ENCODE measurements at regions not wholly inside any gene's neighbourhood (a gene's known extent, or its start where the extent isn't known, plus 50 kb on each side); places are given as distances from the start of the nearest gene placed in this dataset.

DNA sequence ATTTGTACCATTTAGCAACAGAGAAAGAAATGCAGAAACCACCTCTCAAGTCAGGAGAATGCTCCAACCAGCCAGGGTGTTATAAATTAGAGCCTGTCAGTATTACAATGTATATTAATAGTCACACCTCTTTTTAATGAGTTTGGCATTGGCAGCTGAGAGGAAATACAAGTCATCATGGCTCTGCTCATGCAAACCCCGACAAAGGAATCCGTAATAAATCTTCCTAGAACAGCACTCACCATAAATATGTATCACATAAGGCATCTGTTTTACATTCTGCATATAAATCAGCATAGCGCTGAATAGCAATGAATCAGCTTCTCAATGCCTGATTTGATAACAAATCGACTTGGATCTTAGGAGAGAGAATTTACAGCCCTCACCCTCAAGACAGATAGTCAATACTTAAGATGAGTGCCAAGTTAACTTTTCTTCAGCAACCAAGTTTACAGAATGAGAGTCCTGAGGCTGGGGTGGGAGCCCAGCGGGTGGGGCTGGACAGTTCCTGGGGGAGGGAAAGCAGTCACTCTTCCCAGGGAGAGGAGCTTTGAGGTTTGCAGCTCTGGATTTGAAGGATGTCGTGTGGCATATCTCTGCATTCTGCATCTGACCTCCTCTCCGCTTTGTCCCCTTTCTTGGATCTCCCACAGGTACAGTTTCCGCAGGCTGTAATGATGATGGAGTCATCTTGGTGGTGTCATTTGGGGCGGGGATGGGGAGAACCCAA, 1034.4 kb upstream of the NR2F2 start:
- DNase-seq: no peak

DNA sequence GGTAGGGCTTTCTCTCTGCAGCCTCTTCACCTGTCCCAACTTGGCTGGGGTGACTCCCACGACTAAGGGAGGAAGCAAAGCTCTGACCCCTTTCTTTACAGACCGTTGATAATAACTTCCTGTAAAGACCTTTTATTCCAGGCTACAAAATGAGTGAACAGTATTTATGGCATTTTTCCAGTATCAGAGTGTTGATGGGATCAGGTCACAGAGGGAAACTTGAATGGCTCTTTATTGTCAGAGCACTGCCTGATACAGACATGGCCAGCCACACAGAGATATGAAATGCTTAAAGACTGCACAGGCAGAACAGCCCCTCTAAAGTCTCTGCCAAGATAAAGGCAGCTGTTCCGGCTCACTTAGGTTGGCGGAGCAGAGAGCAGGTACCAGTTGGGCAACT, 1033.9 kb upstream of the NR2F2 start:
- no peak for DNase-seq

DNA sequence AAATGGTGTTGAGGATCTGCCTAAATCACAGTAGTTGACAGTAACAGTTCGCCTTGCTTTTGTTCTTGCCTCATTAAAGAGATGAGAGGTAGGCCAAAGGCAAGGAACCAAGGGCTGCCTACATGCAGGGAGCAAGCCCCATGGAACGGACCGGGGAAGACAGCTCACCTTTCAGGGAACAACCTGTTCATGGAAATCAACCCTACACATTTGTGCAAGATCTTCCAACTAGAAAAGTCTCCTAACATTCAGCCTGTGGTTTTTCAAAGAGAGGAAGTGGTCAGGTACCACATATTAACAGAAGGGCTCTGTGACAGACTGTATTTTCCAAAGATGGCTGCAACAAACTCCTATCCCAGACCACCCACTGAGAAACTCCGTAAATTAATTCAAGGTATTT, 1031.8 kb upstream of the NR2F2 start:
- DNase-seq: no peak

DNA sequence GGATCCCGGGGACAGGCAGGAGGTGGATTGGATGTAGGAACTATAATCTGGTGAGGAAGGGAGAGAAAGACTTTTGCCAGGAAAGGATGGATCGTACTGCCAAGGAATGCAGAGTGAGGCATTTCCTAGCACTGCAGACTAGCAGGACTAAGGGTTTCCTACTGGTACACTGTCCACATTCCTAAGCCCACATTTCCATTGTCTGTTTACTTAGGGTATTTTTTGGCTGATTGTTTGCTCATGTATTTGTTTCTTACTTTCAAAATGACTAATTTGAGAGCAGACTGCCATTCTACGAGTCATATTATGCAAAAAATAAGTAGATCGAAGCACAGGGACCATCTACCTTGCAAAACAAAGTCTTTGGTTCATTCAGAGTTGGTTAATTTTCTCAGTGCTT, 1029.5 kb upstream of the NR2F2 start:
- no peak for DNase-seq

DNA sequence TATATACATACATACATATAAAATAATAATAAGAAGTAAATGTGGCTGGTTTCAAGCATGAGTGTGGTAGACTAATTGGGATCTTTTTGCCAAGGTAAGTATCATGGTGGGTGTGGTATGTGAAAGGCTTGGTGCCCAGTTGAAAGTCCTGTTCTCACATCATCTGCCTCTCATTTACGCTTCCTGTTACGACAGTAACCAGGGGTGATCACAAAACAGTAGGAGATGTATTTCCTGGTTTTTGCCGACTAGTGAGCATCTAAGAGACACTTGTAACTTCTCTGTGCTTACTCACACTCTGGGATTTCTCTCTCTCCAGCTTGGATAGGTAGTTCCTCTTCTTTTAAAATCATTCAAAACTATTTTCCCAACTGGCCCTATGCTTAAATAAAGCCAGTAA, 1028.3 kb upstream of the NR2F2 start:
- DNase-seq: no peak

DNA sequence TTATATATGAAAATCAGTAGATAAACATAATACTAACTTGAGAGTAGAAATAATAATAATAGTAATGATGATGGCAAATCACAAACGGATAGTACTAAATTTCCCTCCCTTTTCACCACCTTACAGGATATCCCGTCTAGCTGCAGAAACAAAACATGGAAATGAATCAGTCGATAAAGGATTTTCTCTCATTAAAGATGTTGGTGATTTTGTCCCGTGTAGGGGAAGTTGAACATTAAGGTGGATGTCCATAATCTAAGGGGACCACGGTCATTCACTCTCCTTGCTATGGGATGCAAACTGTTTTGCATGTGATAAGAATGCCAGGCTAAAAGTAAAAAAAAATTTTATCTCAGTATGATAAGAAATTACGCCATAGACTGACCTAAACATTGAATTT, 1027.7 kb upstream of the NR2F2 start:
- DNase-seq: no peak

DNA sequence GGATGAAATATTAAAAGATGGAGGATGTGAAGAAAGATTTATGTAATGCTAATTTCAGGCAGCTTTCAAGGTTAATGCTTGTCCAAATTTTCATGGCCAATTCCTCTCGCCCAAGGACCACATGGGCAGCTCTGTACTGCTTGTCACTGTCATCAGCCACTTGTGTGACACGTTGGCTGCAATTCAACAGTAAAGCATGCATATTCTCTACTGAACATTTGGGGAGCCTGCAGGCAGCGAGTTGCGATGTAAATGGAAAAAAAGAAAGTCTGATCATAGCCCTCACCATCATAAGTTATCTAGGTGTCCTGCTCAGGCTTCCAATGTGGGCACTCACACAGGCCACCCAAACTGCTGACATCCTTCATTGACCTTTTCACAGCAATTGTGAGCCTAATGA, 1026.8 kb upstream of the NR2F2 start:
- DNase-seq: no peak

DNA sequence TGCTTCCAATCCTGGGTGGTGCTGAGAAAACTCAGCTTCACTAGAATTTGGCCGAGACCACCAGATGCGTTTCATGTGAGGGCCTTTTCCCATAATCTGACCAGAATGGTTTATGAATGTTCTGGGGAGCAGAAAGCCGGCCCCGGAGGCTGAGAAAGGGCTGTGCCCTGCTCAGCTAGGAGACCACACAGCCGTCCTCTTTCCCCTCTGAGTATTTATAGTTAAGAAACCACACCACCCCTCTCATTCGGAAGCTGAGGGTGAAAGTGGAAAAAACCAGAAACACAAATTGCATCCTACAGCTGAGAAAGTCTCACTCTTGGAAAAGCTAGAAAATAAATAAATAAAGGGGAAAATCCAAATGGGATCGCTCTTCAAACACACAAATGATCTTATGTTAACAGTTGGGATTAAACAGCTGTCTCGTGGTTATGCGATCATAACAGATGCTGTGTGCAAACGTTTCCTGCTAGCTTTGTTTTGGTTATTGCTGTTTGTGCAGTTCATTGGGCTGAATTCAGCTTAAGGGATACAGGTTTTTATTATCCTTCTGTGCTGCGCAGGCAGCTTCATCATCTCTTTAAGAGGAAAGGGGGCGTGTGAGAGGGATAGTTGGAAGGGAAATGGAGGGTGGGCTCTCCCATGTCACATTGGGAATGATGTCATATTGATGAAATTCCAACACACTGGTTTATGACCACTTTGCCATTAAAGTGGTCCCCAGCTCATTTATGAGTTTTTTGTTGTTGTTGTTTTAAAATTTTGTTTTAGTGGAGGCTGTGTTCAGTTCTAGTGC, 1026.2 kb upstream of the NR2F2 start:
- DNase-seq: no peak

DNA sequence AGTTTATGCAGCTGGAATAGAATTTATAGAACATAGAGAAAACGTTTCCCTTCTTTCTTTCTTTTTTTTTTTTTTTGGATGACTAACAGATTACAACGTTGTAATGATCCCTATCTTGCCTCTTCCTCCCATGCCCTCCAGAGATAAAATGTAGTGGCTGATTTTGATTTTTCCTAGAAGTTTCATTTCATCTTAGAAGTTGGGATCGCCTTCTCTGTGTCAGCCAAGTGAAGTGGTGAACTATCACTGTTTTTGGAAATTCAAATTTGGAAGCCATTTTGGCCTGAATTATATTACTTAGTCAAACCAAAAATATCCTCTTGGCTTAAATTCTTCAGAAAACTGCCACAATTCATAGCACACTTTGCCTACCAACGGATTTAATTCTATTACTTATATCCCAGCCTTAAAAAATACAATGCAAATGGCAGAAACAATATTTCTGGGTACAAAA, 1025.5 kb upstream of the NR2F2 start:
- no peak for DNase-seq

DNA sequence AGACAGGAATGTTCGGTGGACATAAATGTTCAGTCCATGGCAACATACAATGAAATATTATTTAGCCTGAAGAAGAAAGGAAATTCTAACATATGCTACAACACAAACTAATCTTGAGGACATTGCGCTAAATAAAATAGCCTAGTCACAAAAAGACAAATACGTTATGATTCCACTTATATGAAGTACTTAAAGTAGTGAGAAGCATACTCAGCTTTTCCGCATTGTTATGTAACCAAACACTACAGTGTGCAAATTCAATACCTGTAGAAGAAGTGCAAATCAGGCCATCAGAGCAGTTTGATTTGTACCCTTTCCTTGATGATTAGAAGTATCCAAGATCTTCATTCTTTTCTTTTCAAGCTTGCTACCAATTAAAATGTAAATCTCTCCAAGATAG, 1023.4 kb upstream of the NR2F2 start:
- no peak for DNase-seq

DNA sequence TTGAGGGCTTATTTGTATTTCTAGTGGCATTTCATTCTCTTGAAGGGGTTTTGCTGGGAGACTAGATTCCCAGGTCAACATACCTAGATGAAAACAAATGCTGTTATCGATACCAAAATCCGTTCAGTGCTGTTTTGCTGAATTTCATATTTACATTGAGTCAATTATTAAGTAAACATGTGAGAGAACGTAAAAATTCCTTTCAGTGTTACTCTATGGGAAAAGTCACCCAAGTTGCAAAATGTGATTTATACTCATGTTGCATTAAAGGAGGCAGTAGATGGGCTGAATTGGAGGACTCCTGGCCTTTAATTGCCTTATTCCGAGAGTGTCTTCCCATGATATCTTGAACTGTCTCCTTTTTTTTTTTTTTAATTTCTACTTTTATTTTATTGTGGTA, 1011.3 kb upstream of the NR2F2 start:
- DNase-seq: no peak

DNA sequence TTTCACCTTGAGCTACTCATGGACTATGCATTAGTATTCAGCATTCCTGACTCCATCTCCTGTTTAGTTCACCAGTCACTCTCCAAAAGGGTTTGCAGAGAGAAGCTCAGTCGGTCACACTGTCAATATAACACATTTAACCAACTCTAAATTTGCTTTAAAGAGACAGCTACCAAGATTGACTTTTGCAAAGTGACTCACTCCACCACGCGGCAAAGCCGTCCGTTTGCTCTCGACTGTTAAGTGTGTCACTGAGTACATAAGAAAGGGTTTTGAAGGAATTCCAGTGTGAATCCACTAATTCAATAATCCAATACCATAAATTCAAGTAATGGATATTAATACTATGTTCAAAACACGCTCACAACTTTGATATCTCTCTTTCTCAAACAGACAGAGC, 1006.7 kb upstream of the NR2F2 start:
- DNase-seq: no peak

DNA sequence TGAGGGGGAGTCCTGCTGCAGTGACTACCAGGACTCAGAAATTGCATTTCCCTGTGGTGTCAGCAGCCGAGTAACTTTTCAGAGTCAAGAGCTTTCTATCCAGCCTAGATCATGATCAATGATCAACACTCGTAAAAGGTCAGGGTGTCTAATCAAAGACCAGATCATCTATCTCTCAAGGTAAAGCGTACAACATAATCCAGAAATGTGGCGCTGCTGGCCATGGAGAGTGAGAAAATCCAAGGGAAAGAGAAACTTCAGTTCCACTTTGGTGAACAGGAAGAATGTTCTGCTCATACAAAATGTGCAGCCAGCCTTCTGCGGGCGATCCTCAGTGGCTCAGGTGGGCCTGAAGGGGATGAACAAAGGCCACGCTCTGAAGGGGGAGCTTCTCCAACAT, 1005.8 kb upstream of the NR2F2 start:
- DNase-seq: no peak

DNA sequence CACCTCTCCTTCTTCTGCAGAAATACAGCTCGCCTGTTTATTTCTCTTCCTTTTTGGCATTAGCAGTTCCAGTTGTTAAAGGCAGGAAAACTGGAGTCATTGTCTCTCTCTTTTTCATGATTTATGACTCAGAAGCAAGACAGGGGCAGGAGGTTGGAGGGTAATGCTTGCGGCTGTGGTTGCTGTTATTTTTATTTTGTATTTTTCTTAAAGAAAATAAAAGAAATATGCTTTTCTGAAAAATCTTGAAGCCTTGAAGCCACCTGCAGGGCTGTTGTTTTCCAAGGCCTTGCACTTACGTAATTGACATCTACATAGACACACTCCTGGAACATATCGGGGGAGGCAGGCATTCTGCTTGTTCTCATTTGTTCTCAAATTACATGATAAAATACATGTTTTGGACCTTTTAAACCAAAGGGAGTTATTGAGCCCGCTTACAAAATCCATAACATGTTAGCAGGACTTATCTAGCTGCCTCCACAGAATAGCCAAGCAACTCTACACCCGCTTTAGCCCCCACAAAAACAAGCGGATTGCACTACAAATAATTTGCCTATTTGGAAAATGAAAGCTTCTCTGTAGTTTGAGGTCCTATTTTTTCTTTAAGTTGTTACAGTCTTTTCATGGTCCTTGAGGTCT, 1004.6 kb upstream of the NR2F2 start:
- no peak for DNase-seq

DNA sequence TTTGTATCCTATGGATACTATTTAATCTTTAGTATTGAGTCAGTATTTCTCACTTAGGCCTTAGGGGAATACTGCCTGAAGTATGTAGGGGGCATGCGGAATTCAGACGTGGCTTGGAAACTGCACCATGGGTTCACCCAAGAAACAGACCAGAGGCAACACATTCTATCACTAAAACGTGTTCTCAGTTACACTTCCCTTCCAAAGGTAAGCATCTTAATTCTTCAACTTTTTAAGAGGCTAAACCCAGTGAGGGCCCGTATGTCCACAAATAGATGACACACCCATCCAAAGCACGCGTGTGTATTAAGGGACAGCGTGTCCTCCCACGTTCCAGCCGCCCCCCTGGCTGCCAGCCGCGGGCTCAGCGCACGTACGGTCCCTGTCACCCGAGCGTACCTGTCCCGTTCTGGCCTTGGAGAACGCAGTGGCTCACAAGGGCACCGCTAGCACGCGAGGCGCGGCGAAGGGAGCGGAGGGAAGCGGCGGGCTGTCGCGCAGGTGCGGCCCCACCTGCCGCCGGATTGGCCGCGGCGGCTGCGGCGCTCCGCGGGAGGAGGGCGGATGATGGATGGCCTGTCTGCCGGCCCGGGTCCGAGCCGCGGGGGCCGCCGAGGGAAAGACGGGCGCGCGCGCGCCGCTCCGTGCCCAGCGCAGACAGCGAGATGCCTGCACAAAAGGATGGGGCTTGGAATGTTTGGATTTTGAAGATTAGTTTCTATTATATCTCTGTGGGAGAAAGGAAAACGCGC, 1003.9 kb upstream of the NR2F2 start:
- no peak for DNase-seq

DNA sequence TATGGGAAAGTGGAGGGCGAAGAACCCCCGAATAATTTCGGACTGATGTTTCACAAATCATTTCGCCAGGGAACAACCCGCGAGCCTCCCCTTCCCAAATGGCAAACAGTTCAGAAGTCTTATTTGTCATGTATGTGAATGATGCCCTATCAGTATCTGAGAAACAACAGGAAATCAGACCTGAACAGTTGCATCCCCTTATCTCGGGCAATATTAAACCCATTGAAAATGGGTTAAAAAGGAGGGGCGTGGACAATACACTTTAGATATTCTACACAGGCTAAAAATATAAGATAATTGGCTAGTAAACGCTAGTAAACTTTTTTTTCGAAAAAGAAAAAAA, 1003.3 kb upstream of the NR2F2 start:
- DNase-seq: no peak

DNA sequence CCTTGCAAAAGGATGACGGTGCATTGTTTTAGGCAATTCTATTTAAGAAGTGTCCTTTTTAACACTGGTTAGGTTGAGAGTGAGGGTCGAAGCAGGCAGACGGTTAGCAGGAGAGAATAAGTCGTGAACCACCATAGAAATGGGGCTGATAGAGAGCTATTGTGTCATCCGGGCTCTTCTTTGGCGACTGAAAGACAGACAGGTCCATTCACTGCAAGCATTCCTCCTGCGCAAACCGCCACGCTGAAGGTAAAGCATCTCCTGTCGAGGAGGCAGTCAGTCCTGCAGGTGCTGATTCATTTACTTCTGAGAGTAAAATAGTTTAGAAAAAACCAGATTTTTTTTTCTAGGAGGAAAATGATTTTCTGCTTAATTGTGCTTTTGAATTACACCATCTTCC, 1002.8 kb upstream of the NR2F2 start:
- no peak for DNase-seq

DNA sequence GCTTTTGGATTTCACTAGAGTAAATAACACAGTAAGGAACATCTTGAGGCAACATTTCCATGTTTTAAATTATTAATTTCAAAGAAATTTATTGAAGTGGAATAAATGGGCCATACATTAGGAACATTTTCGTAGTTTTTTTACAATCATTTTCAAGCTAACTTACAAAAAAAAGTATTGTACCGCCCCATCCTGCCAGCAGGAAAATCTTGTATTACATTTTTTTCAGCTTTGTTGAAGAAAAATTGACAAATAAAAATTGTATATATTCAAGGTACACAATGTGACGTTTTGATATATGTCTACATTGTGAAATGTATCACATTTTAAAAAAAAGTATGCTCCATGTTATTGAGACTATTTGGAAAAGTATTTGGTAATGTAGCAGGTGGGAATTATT, 1001.9 kb upstream of the NR2F2 start:
- no peak for DNase-seq

DNA sequence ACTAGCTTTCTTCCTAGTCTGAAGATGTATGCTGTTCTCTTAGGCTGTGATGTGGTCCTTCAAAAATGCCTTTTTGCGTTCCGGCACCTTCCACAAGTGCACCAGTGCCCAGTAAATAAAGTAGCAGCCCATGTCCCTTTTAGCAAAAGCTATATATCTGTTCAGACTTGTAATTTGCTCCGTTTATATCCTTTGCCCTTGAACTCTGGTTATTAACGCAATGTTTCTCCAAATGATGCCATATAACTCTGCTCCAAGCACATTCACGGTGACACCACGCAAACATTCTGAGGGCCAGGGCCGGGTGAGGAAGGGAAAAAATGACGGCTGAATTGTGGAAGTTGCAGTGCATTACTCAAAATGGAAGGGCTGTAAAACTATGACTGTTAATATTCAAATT, 1001.1 kb upstream of the NR2F2 start:
- no peak for DNase-seq

DNA sequence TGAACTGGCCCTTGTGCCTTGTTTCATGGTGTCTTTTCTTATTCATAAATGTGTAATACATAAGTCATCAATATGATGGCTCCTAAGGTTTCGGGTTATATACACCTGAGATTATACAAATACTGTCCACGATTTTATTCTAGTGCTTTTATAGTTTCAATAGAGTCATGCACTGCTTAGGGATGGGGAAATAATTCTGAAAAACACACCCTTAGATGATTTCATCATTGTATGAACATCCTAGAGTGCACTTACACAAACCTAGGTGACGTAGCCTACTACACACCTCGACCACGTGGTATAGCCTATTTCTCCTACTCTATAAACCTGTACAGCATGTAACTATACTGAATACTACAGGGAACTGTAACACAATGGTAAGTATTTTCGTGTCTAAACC, 988.8 kb upstream of the NR2F2 start:
- DNase-seq: no peak

DNA sequence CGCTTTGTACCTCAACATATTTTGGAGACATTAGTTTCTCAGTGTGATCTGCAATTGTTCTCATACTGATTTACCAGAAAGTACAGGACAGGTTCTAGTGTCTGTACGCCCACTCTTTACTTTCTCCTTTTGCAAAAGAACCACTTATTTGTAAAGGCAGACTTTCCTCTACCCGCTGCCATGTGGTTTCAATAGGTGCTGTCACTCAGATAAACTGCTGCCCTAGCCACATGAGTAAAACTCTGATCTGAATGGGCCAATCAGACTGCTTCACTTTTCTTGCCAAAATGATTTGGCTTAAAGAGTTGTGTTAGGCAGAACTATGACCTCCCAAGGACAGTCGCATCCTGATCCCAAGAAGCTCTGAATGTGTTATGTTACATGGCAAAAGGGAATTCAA, 984.6 kb upstream of the NR2F2 start:
- DNase-seq: no peak

DNA sequence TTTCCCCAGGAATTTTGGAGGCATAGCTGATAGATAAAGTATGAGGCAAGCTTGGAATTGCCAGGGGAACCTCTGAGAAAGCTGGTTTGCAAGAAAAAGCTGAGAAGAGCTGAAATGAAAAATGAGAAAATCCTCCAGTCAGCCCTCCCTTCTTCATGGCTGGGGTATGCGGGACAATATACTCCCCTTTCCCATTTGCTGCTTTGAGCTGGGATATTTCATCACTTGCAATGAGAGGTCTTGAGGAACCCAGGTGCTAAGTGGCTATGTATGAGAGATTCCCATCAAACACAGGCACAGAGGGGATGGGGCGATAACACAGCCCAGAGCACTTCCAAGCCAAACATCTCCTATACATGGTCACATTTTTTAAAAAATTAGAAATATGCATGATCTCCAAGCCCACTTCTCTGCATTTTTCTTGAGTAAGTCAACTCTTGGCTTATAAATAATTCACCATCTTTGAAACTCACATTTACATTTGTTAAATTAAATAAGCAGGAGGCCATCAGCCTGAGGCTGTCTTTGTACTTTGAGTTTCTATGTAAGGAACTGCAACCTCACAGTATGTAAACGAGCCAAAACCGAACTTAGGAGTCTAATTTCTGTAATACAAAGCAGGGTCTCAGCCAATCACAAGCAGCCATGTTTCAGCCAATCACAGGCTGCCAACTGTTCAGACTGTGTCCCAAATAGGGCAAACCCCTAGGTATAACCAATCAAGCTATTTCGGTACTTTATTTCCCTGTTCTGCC, 983.6 kb upstream of the NR2F2 start:
- no peak for DNase-seq

DNA sequence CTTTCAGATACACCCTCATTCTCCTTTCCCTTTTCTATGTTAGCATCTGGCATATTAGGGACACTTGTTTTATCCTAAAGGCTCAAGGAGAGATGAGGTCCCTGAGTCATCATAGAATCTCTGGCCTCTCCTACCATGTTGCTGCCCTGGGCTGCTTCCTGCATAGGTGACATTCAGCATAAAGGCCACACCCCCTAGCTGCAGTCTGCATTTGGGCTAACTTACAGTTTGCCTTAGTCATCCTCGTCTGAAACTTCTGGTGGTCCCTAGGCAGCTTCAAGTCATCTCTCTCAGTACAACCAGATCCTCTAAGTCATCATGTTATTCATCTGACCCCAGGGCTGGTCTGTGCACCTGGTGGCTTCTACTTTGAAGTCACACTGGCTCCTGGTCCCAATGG, 982.7 kb upstream of the NR2F2 start:
- no peak for DNase-seq

Measured in activated naive CD4-positive, alpha-beta T cell treated with anti-CD3 and anti-CD28 coated beads, Interleukin-2, amount 50 U/mL, for 16 hours (primary cell).